Testis (tissue), 2 donors: ENCODE measurements at regions not wholly inside any gene's neighbourhood (a gene's known extent, or its start where the extent isn't known, plus 50 kb on each side); places are given as distances from the start of the nearest gene placed in this dataset.

ENCODE experiments used
- DNase-seq: peaks from one replicate; pipeline ENCODE4 v3.0.0-alpha.2; 2019
- H3K27ac ChIP-seq, 2 donors: fragments of 200-600 bp; sonication (generic); one replicate each; pipeline ENCODE4 v1.5.1; 2019
- H3K27me3 ChIP-seq: fragments of 200-600 bp; sonication (generic); one replicate; pipeline ENCODE4 v1.5.1; 2019
- H3K36me3 ChIP-seq: fragments of 200-600 bp; sonication (generic); one replicate; pipeline ENCODE4 v1.5.1; 2017; ENCODE audit warnings: low read depth; ENCODE audit errors: missing control alignments
- H3K4me1 ChIP-seq: fragments of 200-600 bp; sonication (generic); one replicate; pipeline ENCODE4 v1.5.1; 2019
- H3K4me3 ChIP-seq, 2 donors: fragments of 200-600 bp; sonication (generic); one replicate each; pipeline ENCODE4 v1.5.1; 2017 to 2019
- H3K9me3 ChIP-seq: fragments of 200-600 bp; sonication (generic); one replicate; pipeline ENCODE4 v1.5.1; 2017
- CTCF ChIP-seq, 3 experiments: fragments of 450-650 bp in 2 of 3; fragments of 200-600 bp in 1 of 3; sonication (generic) in 1 of 3; IDR thresholded peaks; one replicate each; pipeline ENCODE4 v1.5.1; 2016 to 2019; ENCODE audit warnings: antibody characterized with exemption in 3 of 3, mild to moderate bottlenecking in 2 of 3, moderate library complexity in 1 of 3
- POLR2A ChIP-seq: fragments of 450-650 bp; IDR thresholded peaks from one replicate; pipeline ENCODE4 v1.6.1; 2017; ENCODE audit warnings: antibody characterized with exemption, mild to moderate bottlenecking, moderate library complexity
- WGBS, 2 donors: methylation state at CpG; one replicate each; pipeline ENCODE4 v1.1.5; 2018; 5-methylcytosine and 5-hydroxymethylcytosine counted together
- intact Hi-C: fragments of 100-400 bp; cut with DNase I; formaldehyde crosslinking; loops from one replicate; pipeline ENCODE4 v1.15.1; 2023; ENCODE audit warnings: low total_unique reads

DNA sequence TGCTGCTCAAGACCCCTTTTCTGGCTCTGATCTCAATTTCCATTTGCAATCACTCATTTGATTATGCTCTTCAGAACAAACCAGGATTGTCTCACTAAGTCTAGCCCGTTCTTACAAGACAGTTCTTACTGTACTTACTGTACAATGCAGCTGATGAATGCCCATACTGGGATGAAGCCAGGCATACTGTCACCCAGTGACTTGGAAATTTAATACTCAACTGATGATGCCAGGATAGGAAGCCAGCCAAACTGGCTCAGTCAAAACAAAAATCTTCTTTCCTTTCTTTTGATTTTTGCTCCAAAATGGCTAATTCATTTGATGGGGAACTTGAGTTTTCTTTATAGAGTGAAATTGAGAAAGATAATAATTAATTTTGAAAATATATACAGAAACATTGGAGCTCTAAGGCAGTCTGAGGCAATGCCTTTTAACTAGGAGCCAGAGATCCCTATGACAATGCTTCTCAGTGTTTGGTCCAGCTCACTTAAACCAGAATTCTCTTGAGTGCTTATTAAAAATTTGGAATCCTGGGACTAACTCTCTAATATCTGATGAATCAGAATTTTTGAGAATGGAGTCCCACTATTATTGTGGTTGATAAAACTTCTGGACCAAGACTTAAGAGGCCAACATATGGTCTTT, 265.6 kb upstream of the THBS1 start:
- no peaks in the 10 kb centered on the region for H3K4me1 ChIP-seq
- no peak overlapping the region for H3K4me3 ChIP-seq
- H3K36me3 ChIP-seq, result no peaks in the 10 kb centered on the region
- intact Hi-C loops, result no loop called here
- 84 to 86% methylated on average over 1 of the region's 1 CpG for WGBS, 2 donors
- DNase-seq, result no peak
- H3K27me3 ChIP-seq, result no peaks in the 10 kb centered on the region
- H3K27ac ChIP-seq, result no peak overlapping the region
- TF ChIP-seq POLR2A (no peak), CTCF (IDR thresholded peaks at IDR 0.05) (no peak)
- H3K9me3 ChIP-seq, result no peaks in the 10 kb centered on the region

DNA sequence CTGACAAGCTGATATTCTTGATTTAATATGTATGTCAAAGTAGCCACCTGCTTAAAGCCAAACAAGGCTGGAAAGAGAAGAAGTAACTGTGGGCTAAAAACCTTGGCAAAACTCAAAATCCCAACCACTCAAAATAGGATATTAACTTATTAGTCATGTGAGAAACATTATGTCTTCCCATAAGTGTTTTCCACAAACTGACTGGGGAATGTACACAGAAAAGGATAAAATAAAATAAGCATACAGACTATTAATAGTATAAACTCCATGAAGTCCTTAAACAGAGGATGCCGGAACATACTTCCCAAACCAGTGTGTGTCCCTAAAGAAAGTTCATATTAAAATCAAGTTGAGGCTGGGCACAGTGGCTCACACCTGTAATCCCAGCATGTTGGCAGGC, 263.7 kb upstream of the THBS1 start:
- WGBS, 2 donors, result 89 to 90% methylated on average over 1 of the region's 1 CpG
- Histone ChIP-seq H3K36me3 (no peaks in the 10 kb centered on the region), H3K27ac (no peak overlapping the region), H3K4me3 (no peak overlapping the region), H3K4me1 (no peaks in the 10 kb centered on the region), H3K9me3 (no peaks in the 10 kb centered on the region), H3K27me3 (no peaks in the 10 kb centered on the region)
- no peak for DNase-seq
- TF ChIP-seq POLR2A, result no peak
- TF ChIP-seq CTCF (IDR thresholded peaks at IDR 0.05), result no peak
- intact Hi-C loops, result no loop called here

DNA sequence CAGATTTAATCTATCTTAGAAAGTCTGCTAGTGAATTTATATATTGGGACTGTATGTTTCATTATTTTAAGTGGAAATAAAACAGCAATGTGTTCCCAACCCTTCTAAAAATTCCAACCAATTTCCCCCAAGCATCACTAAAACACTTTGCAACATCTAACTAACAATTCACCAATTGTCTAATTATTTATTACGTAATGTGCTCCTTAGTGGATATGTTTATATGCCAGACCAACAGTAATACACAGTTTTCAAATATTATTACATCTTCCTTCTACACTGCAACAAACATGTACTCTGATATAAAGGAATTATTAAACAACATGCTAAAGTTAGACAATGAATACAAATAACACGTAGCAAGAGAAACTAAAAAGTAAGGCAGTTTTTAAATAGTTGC, 262.6 kb upstream of the THBS1 start:
- 87 to 93% methylated on average over 2 of the region's 2 CpGs for WGBS, 2 donors
- H3K27me3 ChIP-seq, result no peaks in the 10 kb centered on the region
- no peaks in the 10 kb centered on the region for H3K36me3 ChIP-seq
- no peak for DNase-seq
- no peak overlapping the region for H3K27ac ChIP-seq
- no peaks in the 10 kb centered on the region for H3K9me3 ChIP-seq
- TF ChIP-seq CTCF (IDR thresholded peaks at IDR 0.05) (no peak), POLR2A (no peak)
- no peak overlapping the region for H3K4me3 ChIP-seq
- H3K4me1 ChIP-seq, result no peaks in the 10 kb centered on the region
- intact Hi-C loops, result no loop called here

DNA sequence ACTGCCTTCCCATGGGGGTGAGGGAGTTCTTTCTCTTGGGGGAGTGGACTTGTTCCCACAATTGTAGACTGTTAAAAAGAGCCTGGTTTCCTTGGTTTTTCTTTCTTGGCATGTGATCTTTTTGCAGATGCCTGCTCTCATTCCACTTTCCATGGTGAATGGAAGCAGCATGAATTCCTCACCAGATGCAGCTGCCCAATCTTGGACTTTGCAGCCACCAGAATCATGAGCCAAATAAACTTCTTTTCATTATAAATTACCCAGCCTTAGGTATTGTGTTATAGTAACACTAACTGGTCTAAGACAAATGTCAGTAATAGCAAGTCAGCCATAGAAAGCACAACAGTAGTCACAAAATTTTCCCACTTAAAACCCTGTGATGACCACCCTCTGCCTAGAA, 260.5 kb upstream of the THBS1 start:
- Histone ChIP-seq H3K4me1 (no peaks in the 10 kb centered on the region), H3K27me3 (no peaks in the 10 kb centered on the region), H3K36me3 (no peaks in the 10 kb centered on the region), H3K27ac (no peak overlapping the region), H3K4me3 (no peak overlapping the region), H3K9me3 (no peaks in the 10 kb centered on the region)
- intact Hi-C loops, result no loop called here
- TF ChIP-seq POLR2A (no peak), CTCF (IDR thresholded peaks at IDR 0.05) (no peak)
- no peak for DNase-seq

DNA sequence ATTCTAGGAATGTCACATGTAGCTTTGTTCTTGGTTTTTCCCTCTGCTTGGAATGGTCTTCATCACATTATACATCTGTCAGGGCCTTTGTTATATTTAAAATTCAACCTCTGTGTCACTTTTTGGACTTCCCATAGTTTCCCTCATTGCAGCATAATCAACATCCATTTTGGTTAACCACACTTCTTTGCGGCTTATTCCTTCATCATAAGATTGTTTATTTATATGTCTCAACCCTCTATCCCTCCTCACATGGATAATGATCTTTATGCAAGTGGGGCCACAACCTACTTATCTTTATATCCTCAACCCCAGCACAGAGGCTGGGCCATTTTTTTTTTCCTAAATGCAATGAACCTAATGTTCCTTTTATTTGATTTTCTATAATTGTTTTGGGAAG, 260.0 kb upstream of the THBS1 start:
- TF ChIP-seq POLR2A (no peak), CTCF (IDR thresholded peaks at IDR 0.05) (no peak)
- no peak overlapping the region for H3K4me3 ChIP-seq
- intact Hi-C loops, result no loop called here
- DNase-seq, result no peak
- no peaks in the 10 kb centered on the region for H3K27me3 ChIP-seq
- H3K36me3 ChIP-seq, result no peaks in the 10 kb centered on the region
- H3K9me3 ChIP-seq, result no peaks in the 10 kb centered on the region
- H3K4me1 ChIP-seq, result no peaks in the 10 kb centered on the region
- 95 to 100% methylated on average over 1 of the region's 1 CpG for WGBS, 2 donors
- H3K27ac ChIP-seq, result no peak overlapping the region
